ENCODE measurements at regions not wholly inside any gene's neighbourhood (a gene's known extent, or its start where the extent isn't known, plus 50 kb on each side); places are given as distances from the start of the nearest gene placed in this dataset.

GRCh38 chr14:76307786-76308780, 67.9 kb upstream of the ESRRB start:
- DNase-seq (ENCODE audit: extremely low spot score, unreplicated experiment), result peak; percentile 51
- H3K4me3 Mint-ChIP-seq, result no peak overlapping the region
- TF ChIP-seq, protein P1, sequence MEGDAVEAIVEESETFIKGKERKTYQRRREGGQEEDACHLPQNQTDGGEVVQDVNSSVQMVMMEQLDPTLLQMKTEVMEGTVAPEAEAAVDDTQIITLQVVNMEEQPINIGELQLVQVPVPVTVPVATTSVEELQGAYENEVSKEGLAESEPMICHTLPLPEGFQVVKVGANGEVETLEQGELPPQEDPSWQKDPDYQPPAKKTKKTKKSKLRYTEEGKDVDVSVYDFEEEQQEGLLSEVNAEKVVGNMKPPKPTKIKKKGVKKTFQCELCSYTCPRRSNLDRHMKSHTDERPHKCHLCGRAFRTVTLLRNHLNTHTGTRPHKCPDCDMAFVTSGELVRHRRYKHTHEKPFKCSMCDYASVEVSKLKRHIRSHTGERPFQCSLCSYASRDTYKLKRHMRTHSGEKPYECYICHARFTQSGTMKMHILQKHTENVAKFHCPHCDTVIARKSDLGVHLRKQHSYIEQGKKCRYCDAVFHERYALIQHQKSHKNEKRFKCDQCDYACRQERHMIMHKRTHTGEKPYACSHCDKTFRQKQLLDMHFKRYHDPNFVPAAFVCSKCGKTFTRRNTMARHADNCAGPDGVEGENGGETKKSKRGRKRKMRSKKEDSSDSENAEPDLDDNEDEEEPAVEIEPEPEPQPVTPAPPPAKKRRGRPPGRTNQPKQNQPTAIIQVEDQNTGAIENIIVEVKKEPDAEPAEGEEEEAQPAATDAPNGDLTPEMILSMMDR (conservative IDR thresholded peaks at IDR 0.05), result no peak
- H3K36me3 Mint-ChIP-seq, result no peaks in the 10 kb centered on the region
- H3K9me3 Mint-ChIP-seq, result no peaks in the 10 kb centered on the region
- no peak overlapping the region for H3K27ac Mint-ChIP-seq
- H3K27me3 Mint-ChIP-seq, result peaks cover 57% of the 10 kb centered on the region
- H3K4me1 Mint-ChIP-seq (ENCODE audit: unreplicated experiment), result peaks cover 31% of the 10 kb centered on the region

DNA sequence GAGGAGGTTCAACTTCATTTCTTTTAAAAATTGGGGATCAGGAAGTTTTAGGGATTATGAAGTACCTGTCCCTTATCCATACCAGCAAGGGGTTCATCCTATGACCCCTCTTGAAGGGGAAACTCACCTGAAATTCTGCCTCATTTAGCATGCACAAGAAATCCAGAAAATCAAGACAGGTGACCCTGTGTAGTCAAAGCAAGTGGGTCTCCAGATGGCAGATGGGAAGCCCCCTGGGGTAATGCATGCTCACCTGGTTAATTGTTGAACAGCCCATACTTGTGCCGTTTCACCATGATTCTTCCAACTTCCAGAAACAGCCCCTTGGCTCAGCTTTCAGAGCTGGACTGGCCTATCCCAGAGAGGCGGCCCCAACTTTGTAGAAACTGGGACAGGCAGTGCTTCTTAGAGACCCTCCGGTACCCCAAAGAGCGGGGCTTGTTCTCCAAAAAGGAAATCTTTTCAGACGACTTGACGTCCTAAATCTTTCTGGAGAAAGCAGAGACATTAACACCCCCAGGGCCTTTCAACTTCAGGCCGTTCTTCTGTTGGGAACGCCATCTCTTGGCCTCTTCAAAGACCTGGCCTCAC, 66.3 kb upstream of the ESRRB start:
- Mint-ChIP-seq H3K9me3 (no peaks in the 10 kb centered on the region), H3K4me1 (ENCODE audit: unreplicated experiment) (peaks cover 42% of the 10 kb centered on the region), H3K4me3 (no peak overlapping the region), H3K27me3 (peaks cover 67% of the 10 kb centered on the region), H3K36me3 (no peaks in the 10 kb centered on the region), H3K27ac (no peak overlapping the region)
- TF ChIP-seq, protein P1 (conservative IDR thresholded peaks at IDR 0.05), result no peak
- peak; percentile 29 for DNase-seq (ENCODE audit: extremely low spot score, unreplicated experiment)

DNA sequence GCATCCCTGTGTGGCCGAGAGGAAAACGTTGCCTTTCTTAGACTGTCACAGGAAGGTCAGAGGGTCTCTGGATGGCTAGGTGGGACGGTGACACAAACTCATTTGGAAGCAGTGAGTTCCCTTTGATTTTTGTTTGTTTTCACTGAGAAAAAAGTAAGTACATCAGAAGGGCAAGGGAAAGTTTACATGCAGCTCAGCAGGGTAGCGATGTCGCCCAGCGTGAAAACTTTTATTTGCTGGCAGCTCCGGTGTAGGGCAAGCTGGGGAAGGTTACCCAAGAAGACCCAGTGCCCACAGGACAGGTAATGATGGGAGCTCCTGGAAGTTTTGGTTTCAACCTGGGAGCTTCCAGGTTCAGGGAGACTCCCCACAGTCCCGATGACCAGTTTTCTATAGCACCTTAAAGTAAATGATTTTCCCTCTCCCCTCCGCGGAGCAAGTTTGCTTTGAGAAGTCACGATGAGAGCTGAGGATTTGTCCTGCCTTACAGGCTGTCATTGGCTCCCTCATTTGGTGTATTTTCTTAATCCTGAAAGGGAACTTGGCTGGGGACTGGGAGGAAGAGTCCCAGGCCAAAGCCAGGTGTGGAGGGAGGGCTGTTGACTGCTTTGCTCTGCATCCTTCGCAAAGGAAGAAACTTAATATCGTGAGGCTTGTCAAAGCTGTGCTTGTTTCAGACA, 64.7 kb upstream of the ESRRB start:
- TF ChIP-seq, protein P1 (conservative IDR thresholded peaks at IDR 0.05), result no peak
- peaks cover 70% of the 10 kb centered on the region for H3K27me3 Mint-ChIP-seq
- DNase-seq (ENCODE audit: extremely low spot score, unreplicated experiment), result no peak
- peak overlapping the region; percentile 58 for H3K4me3 Mint-ChIP-seq
- no peak overlapping the region for H3K27ac Mint-ChIP-seq
- H3K36me3 Mint-ChIP-seq, result no peaks in the 10 kb centered on the region
- peaks cover 44% of the 10 kb centered on the region for H3K4me1 Mint-ChIP-seq (ENCODE audit: unreplicated experiment)
- H3K9me3 Mint-ChIP-seq, result no peaks in the 10 kb centered on the region

GRCh38 chr14:76312821-76313220, 63.1 kb upstream of the ESRRB start:
- Mint-ChIP-seq H3K27ac (no peak overlapping the region), H3K36me3 (no peaks in the 10 kb centered on the region), H3K4me1 (ENCODE audit: unreplicated experiment) (peaks cover 44% of the 10 kb centered on the region), H3K27me3 (peaks cover 69% of the 10 kb centered on the region), H3K9me3 (no peaks in the 10 kb centered on the region), H3K4me3 (no peak overlapping the region)
- DNase-seq (ENCODE audit: extremely low spot score, unreplicated experiment), result no peak
- TF ChIP-seq, protein P1 (conservative IDR thresholded peaks at IDR 0.05), result no peak

DNA sequence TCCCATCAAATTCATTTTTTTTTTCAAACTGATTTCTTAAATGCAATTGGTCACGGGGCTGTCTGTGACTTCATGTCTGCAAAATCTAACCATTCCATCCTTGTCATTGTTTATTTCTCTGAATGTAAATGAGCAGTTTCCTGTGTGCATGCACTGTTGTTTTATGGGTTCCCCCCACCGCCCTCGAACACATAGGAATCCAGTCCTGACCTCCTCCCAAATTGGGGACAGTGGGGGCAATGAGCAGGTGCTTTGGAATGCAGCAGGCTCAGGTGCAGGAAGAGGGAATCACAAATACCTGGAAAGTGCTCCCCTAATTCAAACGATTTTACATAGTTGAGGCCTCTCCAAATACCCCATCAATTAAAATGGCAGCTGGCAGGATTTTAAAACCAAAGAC, 62.6 kb upstream of the ESRRB start:
- no peak overlapping the region for H3K4me3 Mint-ChIP-seq
- TF ChIP-seq, protein P1 (conservative IDR thresholded peaks at IDR 0.05), result no peak
- no peaks in the 10 kb centered on the region for H3K9me3 Mint-ChIP-seq
- H3K27ac Mint-ChIP-seq, result no peak overlapping the region
- H3K27me3 Mint-ChIP-seq, result peaks cover 65% of the 10 kb centered on the region
- peaks cover 44% of the 10 kb centered on the region for H3K4me1 Mint-ChIP-seq (ENCODE audit: unreplicated experiment)
- DNase-seq (ENCODE audit: extremely low spot score, unreplicated experiment), result no peak
- H3K36me3 Mint-ChIP-seq, result no peaks in the 10 kb centered on the region
